H54 (cell line): ENCODE measurements at regions not wholly inside any gene's neighbourhood (a gene's known extent, or its start where the extent isn't known, plus 50 kb on each side); places are given as distances from the start of the nearest gene placed in this dataset.

ENCODE experiments used
- DNase-seq: peaks from one replicate; pipeline ENCODE4 v3.0.0; 2011; ENCODE audit warnings: low spot score, mixed read lengths; ENCODE audit not compliant: insufficient read length
- FAIRE-seq: peaks from 3 replicates; lab custom pipeline; 2011; peaks lifted over from hg19 to GRCh38; lab: Jason Lieb, UNC
- POLR2A ChIP-seq: IDR thresholded peaks from 2 replicates; pipeline ENCODE4 v1.6.1; 2011; ENCODE audit warnings: low read depth, mild to moderate bottlenecking, low read length

GRCh38 chr2:176467595-176467994 lies 198.4 kb downstream of the MTX2 start:
- no peak for DNase-seq
- FAIRE-seq: no peak
- no peak for TF ChIP-seq POLR2A

- DNase-seq (no peak), FAIRE-seq (peak; percentile 15)
Observed at GRCh38 chr2:176468457-176469113, 199.3 kb downstream of the MTX2 start.

GRCh38 chr2:176470713-176471112 lies 201.5 kb downstream of the MTX2 start:
- FAIRE-seq: no peak
- DNase-seq: no peak
- no peak for TF ChIP-seq POLR2A

More at GRCh38 chr2:176468457-176469113, 199.3 kb downstream of the MTX2 start:
- TF ChIP-seq POLR2A: no peak

- FAIRE-seq: no peak
- TF ChIP-seq POLR2A: no peak
- no peak for DNase-seq
Observed at GRCh38 chr2:176471949-176472348, 202.7 kb downstream of the MTX2 start.

- DNase-seq: no peak
- peak; percentile 48 for FAIRE-seq
- TF ChIP-seq POLR2A: no peak
Observed at GRCh38 chr2:176473177-176473576, 203.9 kb downstream of the MTX2 start.

- FAIRE-seq (no peak), DNase-seq (no peak)
- no peak for TF ChIP-seq POLR2A
Observed at GRCh38 chr2:176473851-176474250, 204.6 kb downstream of the MTX2 start.

GRCh38 chr2:176477336-176477735 lies 208.1 kb downstream of the MTX2 start:
- FAIRE-seq (no peak), DNase-seq (no peak)
- no peak for TF ChIP-seq POLR2A

GRCh38 chr2:176479961-176480360 lies 210.7 kb downstream of the MTX2 start:
- DNase-seq (no peak), FAIRE-seq (no peak)
- TF ChIP-seq POLR2A: no peak

GRCh38 chr2:176482107-176482506 lies 212.9 kb downstream of the MTX2 start:
- TF ChIP-seq POLR2A: no peak
- FAIRE-seq (no peak), DNase-seq (no peak)

GRCh38 chr2:176483476-176483875 lies 214.2 kb downstream of the MTX2 start:
- no peak for TF ChIP-seq POLR2A
- DNase-seq: no peak
- FAIRE-seq: no peak

- no peak for TF ChIP-seq POLR2A
- DNase-seq (no peak), FAIRE-seq (no peak)
Observed at GRCh38 chr2:176483901-176484568, 214.8 kb downstream of the MTX2 start.

GRCh38 chr2:176484838-176485237 lies 215.6 kb downstream of the MTX2 start:
- no peak for DNase-seq
- no peak for TF ChIP-seq POLR2A
- FAIRE-seq: peak; percentile 58

GRCh38 chr2:176488431-176488830 lies 219.2 kb downstream of the MTX2 start:
- TF ChIP-seq POLR2A: no peak
- FAIRE-seq (no peak), DNase-seq (no peak)

- no peak for FAIRE-seq
- DNase-seq: no peak
- TF ChIP-seq POLR2A: no peak
Observed at GRCh38 chr2:176490061-176490861, 221.0 kb downstream of the MTX2 start.
